KG1 (cell line): ENCODE measurements at regions not wholly inside any gene's neighbourhood (a gene's known extent, or its start where the extent isn't known, plus 50 kb on each side); places are given as distances from the start of the nearest gene placed in this dataset.

Source experiments
- DNase-seq: peaks from one replicate; lab custom pipeline; 2025; lab: John Stamatoyannopoulos, UW

- no peak for DNase-seq
These were observed 87.9 kb downstream of the THBS2 start for GRCh38 chr6:169165561-169166300.

GRCh38 chr6:169164986-169165385 lies 88.7 kb downstream of the THBS2 start:
- DNase-seq = no peak

GRCh38 chr6:169164451-169164850 lies 89.2 kb downstream of the THBS2 start:
- DNase-seq = no peak

- DNase-seq = peak; percentile 30
These were observed 90.2 kb downstream of the THBS2 start for GRCh38 chr6:169163411-169163901.

GRCh38 chr6:169162752-169163407 lies 90.8 kb downstream of the THBS2 start:
- DNase-seq = no peak

GRCh38 chr6:169162249-169162648 lies 91.4 kb downstream of the THBS2 start:
- DNase-seq = no peak

- DNase-seq = no peak
These were observed 92.0 kb downstream of the THBS2 start for GRCh38 chr6:169161572-169162167.

- DNase-seq = no peak
These were observed 92.6 kb downstream of the THBS2 start for GRCh38 chr6:169160855-169161560.

GRCh38 chr6:169160091-169160854 lies 93.4 kb downstream of the THBS2 start:
- no peak for DNase-seq

- no peak for DNase-seq
These were observed 94.3 kb downstream of the THBS2 start for GRCh38 chr6:169159331-169159730.

GRCh38 chr6:169158691-169159090 lies 95.0 kb downstream of the THBS2 start:
- no peak for DNase-seq

- DNase-seq = no peak
These were observed 95.5 kb downstream of the THBS2 start for GRCh38 chr6:169158174-169158573.

- DNase-seq = no peak
These were observed 96.2 kb downstream of the THBS2 start for GRCh38 chr6:169157197-169158148.

- DNase-seq = no peak
These were observed 96.9 kb downstream of the THBS2 start for GRCh38 chr6:169156793-169157147.

- DNase-seq = no peak
These were observed 97.4 kb downstream of the THBS2 start for GRCh38 chr6:169156108-169156792.

GRCh38 chr6:169155481-169155880 lies 98.2 kb downstream of the THBS2 start:
- DNase-seq = no peak

- DNase-seq = no peak
These were observed 100.2 kb downstream of the THBS2 start for GRCh38 chr6:169153401-169153800.

- DNase-seq = no peak
These were observed 107.1 kb downstream of the THBS2 start for GRCh38 chr6:169146521-169146920.

- no peak for DNase-seq
These were observed 107.6 kb downstream of the THBS2 start for GRCh38 chr6:169145991-169146501.

GRCh38 chr6:169145496-169145895 lies 108.2 kb downstream of the THBS2 start:
- DNase-seq = no peak
